ENCODE measurements at regions not wholly inside any gene's neighbourhood (a gene's known extent, or its start where the extent isn't known, plus 50 kb on each side); places are given as distances from the start of the nearest gene placed in this dataset.

- no peak for TF ChIP-seq EZH2 (IDR thresholded peaks at IDR 0.05; ENCODE audit: insufficient read depth, low read length)
- TF ChIP-seq, protein P1, sequence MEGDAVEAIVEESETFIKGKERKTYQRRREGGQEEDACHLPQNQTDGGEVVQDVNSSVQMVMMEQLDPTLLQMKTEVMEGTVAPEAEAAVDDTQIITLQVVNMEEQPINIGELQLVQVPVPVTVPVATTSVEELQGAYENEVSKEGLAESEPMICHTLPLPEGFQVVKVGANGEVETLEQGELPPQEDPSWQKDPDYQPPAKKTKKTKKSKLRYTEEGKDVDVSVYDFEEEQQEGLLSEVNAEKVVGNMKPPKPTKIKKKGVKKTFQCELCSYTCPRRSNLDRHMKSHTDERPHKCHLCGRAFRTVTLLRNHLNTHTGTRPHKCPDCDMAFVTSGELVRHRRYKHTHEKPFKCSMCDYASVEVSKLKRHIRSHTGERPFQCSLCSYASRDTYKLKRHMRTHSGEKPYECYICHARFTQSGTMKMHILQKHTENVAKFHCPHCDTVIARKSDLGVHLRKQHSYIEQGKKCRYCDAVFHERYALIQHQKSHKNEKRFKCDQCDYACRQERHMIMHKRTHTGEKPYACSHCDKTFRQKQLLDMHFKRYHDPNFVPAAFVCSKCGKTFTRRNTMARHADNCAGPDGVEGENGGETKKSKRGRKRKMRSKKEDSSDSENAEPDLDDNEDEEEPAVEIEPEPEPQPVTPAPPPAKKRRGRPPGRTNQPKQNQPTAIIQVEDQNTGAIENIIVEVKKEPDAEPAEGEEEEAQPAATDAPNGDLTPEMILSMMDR (IDR thresholded peaks at IDR 0.05; ENCODE audit: insufficient read depth, low read depth, low read length): no peak
These were observed 106.6 kb upstream of the COL1A2 start for GRCh38 chr7:94288096-94288495.

Data from astrocyte (in vitro differentiated cells and primary cell).